Erythroblast (primary cell): ENCODE measurements at regions not wholly inside any gene's neighbourhood (a gene's known extent, or its start where the extent isn't known, plus 50 kb on each side); places are given as distances from the start of the nearest gene placed in this dataset.

ENCODE experiments used
- GATA1 ChIP-seq: IDR thresholded peaks from 2 replicates; pipeline ENCODE4 v1.6.1; 2011; ENCODE audit warnings: low read depth, mild to moderate bottlenecking, control low read depth, low read length, moderate library complexity
- POLR2A ChIP-seq: IDR thresholded peaks from 2 replicates; pipeline ENCODE4 v1.6.1; 2011; ENCODE audit warnings: mild to moderate bottlenecking, low read length

GRCh38 chrX:45840411-45840950 is 639.8 kb upstream of the DIPK2B start:
- TF ChIP-seq POLR2A (no peak), GATA1 (no peak)
